ENCODE measurements at regions not wholly inside any gene's neighbourhood (a gene's known extent, or its start where the extent isn't known, plus 50 kb on each side); places are given as distances from the start of the nearest gene placed in this dataset.

GRCh38 chr11:119863236-119863635 lies 134.2 kb upstream of the NECTIN1 start:
- TF ChIP-seq CTCF (IDR thresholded peaks at IDR 0.05) = no peak
- H3K9me3 Mint-ChIP-seq (ENCODE audit: low read depth) = no peaks in the 10 kb centered on the region
- no peaks in the 10 kb centered on the region for H3K36me3 Mint-ChIP-seq (ENCODE audit: low read depth)
- no peak for DNase-seq (ENCODE audit: low spot score)
- no peak overlapping the region for H3K27ac Mint-ChIP-seq (ENCODE audit: unreplicated experiment)
- H3K4me3 Mint-ChIP-seq (ENCODE audit: unreplicated experiment) = no peak overlapping the region
- H3K27me3 Mint-ChIP-seq (ENCODE audit: low read depth) = peaks cover 62% of the 10 kb centered on the region
- H3K4me1 Mint-ChIP-seq (ENCODE audit: low read depth) = no peaks in the 10 kb centered on the region

GRCh38 chr11:119861160-119861559 lies 132.2 kb upstream of the NECTIN1 start:
- Mint-ChIP-seq H3K9me3 (ENCODE audit: low read depth) (no peaks in the 10 kb centered on the region), H3K36me3 (ENCODE audit: low read depth) (no peaks in the 10 kb centered on the region), H3K4me3 (ENCODE audit: unreplicated experiment) (no peak overlapping the region), H3K4me1 (ENCODE audit: low read depth) (no peaks in the 10 kb centered on the region), H3K27me3 (ENCODE audit: low read depth) (peaks cover 66% of the 10 kb centered on the region), H3K27ac (ENCODE audit: unreplicated experiment) (no peak overlapping the region)
- DNase-seq (ENCODE audit: low spot score) = no peak
- no peak for TF ChIP-seq CTCF (IDR thresholded peaks at IDR 0.05)

- no peak for DNase-seq (ENCODE audit: low spot score)
- Mint-ChIP-seq H3K4me3 (ENCODE audit: unreplicated experiment) (no peak overlapping the region), H3K36me3 (ENCODE audit: low read depth) (no peaks in the 10 kb centered on the region), H3K9me3 (ENCODE audit: low read depth) (no peaks in the 10 kb centered on the region), H3K27ac (ENCODE audit: unreplicated experiment) (no peak overlapping the region), H3K4me1 (ENCODE audit: low read depth) (no peaks in the 10 kb centered on the region), H3K27me3 (ENCODE audit: low read depth) (peaks cover 69% of the 10 kb centered on the region)
- no peak for TF ChIP-seq CTCF (IDR thresholded peaks at IDR 0.05)
These were observed 131.6 kb upstream of the NECTIN1 start for GRCh38 chr11:119860561-119861094.

GRCh38 chr11:119859684-119860083 lies 130.7 kb upstream of the NECTIN1 start:
- H3K4me1 Mint-ChIP-seq (ENCODE audit: low read depth) = no peaks in the 10 kb centered on the region
- no peaks in the 10 kb centered on the region for H3K36me3 Mint-ChIP-seq (ENCODE audit: low read depth)
- H3K27ac Mint-ChIP-seq (ENCODE audit: unreplicated experiment) = no peak overlapping the region
- no peaks in the 10 kb centered on the region for H3K9me3 Mint-ChIP-seq (ENCODE audit: low read depth)
- no peak overlapping the region for H3K4me3 Mint-ChIP-seq (ENCODE audit: unreplicated experiment)
- peaks cover 65% of the 10 kb centered on the region for H3K27me3 Mint-ChIP-seq (ENCODE audit: low read depth)
- TF ChIP-seq CTCF (IDR thresholded peaks at IDR 0.05) = no peak
- no peak for DNase-seq (ENCODE audit: low spot score)

GRCh38 chr11:119858288-119858687 lies 129.3 kb upstream of the NECTIN1 start:
- Mint-ChIP-seq H3K27ac (ENCODE audit: unreplicated experiment) (no peak overlapping the region), H3K4me1 (ENCODE audit: low read depth) (no peaks in the 10 kb centered on the region), H3K4me3 (ENCODE audit: unreplicated experiment) (no peak overlapping the region), H3K27me3 (ENCODE audit: low read depth) (peaks cover 61% of the 10 kb centered on the region), H3K36me3 (ENCODE audit: low read depth) (no peaks in the 10 kb centered on the region), H3K9me3 (ENCODE audit: low read depth) (no peaks in the 10 kb centered on the region)
- TF ChIP-seq CTCF (IDR thresholded peaks at IDR 0.05) = no peak
- no peak for DNase-seq (ENCODE audit: low spot score)

Measured in chondrocyte (in vitro differentiated cells).